NCI-H1930 (cell line): ENCODE measurements at regions not wholly inside any gene's neighbourhood (a gene's known extent, or its start where the extent isn't known, plus 50 kb on each side); places are given as distances from the start of the nearest gene placed in this dataset.
"Not testable (repeated sequence)": the region's sequence is repeated elsewhere in the genome, so short reads cannot be mapped to it uniquely, and the experiment has no call there.

Experiments
- DNase-seq, 2 experiments: peaks; one replicate each; lab custom pipeline; 2025; lab: John Stamatoyannopoulos, UW

- not testable (repeated sequence) for DNase-seq
Observed at GRCh38 chr17:15802917-15803316, 70.8 kb downstream of the TBC1D26 start.

GRCh38 chr17:15806825-15807224 is 74.7 kb downstream of the TBC1D26 start:
- DNase-seq: not testable (repeated sequence)

- not testable (repeated sequence) for DNase-seq
Observed at GRCh38 chr17:15813388-15813787, 81.3 kb downstream of the TBC1D26 start.

GRCh38 chr17:15814003-15814402 is 81.9 kb downstream of the TBC1D26 start:
- DNase-seq: not testable (repeated sequence)

- not testable (repeated sequence) for DNase-seq
Observed at GRCh38 chr17:15817861-15818260, 85.8 kb downstream of the TBC1D26 start.

GRCh38 chr17:15822280-15822679 is 90.2 kb downstream of the TBC1D26 start:
- DNase-seq: not testable (repeated sequence)

- DNase-seq: peak; percentile 1 to 57
Observed at GRCh38 chr17:15828727-15829314, 96.7 kb downstream of the TBC1D26 start.

GRCh38 chr17:15830221-15830620 is 98.1 kb downstream of the TBC1D26 start:
- DNase-seq: not testable (repeated sequence)

- not testable (repeated sequence) for DNase-seq
Observed at GRCh38 chr17:15831182-15831581, 99.1 kb downstream of the TBC1D26 start.

GRCh38 chr17:15832921-15833480 is 100.9 kb downstream of the TBC1D26 start:
- not testable (repeated sequence) for DNase-seq

- DNase-seq: not testable (repeated sequence)
Observed at GRCh38 chr17:15833890-15834289, 101.8 kb downstream of the TBC1D26 start.

- DNase-seq: not testable (repeated sequence)
Observed at GRCh38 chr17:15835481-15835880, 103.4 kb downstream of the TBC1D26 start.

GRCh38 chr17:15836249-15836982 is 104.3 kb downstream of the TBC1D26 start:
- not testable (repeated sequence) for DNase-seq

- not testable (repeated sequence) for DNase-seq
Observed at GRCh38 chr17:15836991-15837390, 104.9 kb downstream of the TBC1D26 start.

GRCh38 chr17:15847447-15848229 is 97.3 kb upstream of the ADORA2B start:
- not testable (repeated sequence) for DNase-seq

- DNase-seq: not testable (repeated sequence)
Observed at GRCh38 chr17:15849054-15849453, 95.9 kb upstream of the ADORA2B start.

GRCh38 chr17:15850071-15850470 is 94.9 kb upstream of the ADORA2B start:
- DNase-seq: not testable (repeated sequence)

- not testable (repeated sequence) for DNase-seq
Observed at GRCh38 chr17:15850687-15851086, 94.2 kb upstream of the ADORA2B start.

- not testable (repeated sequence) for DNase-seq
Observed at GRCh38 chr17:15852863-15853262, 92.1 kb upstream of the ADORA2B start.

GRCh38 chr17:15856191-15856590 is 88.7 kb upstream of the ADORA2B start:
- DNase-seq: not testable (repeated sequence)

- DNase-seq: not testable (repeated sequence)
Observed at GRCh38 chr17:15856745-15857144, 88.2 kb upstream of the ADORA2B start.

- DNase-seq: not testable (repeated sequence)
Observed at GRCh38 chr17:15858082-15858481, 86.8 kb upstream of the ADORA2B start.
